Upper lobe of left lung (tissue), 6 donors: ENCODE measurements at regions not wholly inside any gene's neighbourhood (a gene's known extent, or its start where the extent isn't known, plus 50 kb on each side); places are given as distances from the start of the nearest gene placed in this dataset.
A peak's percentile ranks its signal among the peaks of the same experiment; 100 is the strongest.
"Not testable (repeated sequence)": the region's sequence is repeated elsewhere in the genome, so short reads cannot be mapped to it uniquely, and the experiment has no call there.

Experiments used
- ATAC-seq, 2 donors: fragments of 200-7000 bp; cut with Tn5 transposase; one replicate each; pipeline ENCODE4 v1.9.1; 2022; ENCODE audit warnings: mild to moderate bottlenecking in 2 of 2, moderate library complexity in 2 of 2; ENCODE audit not compliant: low FRiP score in 2 of 2
- DNase-seq, 2 donors: peaks; one replicate each; pipeline ENCODE4 v3.0.0-alpha.2; 2019 to 2020
- H3K27ac ChIP-seq, 4 donors: fragments of 200-600 bp; sonication (generic); one replicate each; pipeline ENCODE4 v1.5.1; 2016 to 2019
- H3K27me3 ChIP-seq, 4 donors: fragments of 200-600 bp; sonication (generic); one replicate each; pipeline ENCODE4 v1.5.1; 2017 to 2019
- H3K36me3 ChIP-seq, 4 donors: fragments of 200-600 bp; sonication (generic); one replicate each; pipeline ENCODE4 v1.5.1; 2016 to 2019
- H3K4me1 ChIP-seq, 4 donors: fragments of 200-600 bp; sonication (generic); one replicate each; pipeline ENCODE4 v1.5.1; 2018 to 2019
- H3K4me3 ChIP-seq, 4 donors: fragments of 200-600 bp; sonication (generic); one replicate each; pipeline ENCODE4 v1.5.1; 2017 to 2019; ENCODE audit warnings: mild to moderate bottlenecking in 2 of 4, moderate library complexity in 1 of 4
- H3K9me3 ChIP-seq, 4 donors: fragments of 200-600 bp; sonication (generic); one replicate each; pipeline ENCODE4 v1.5.1; 2018 to 2019
- CTCF ChIP-seq, 6 experiments: fragments of 450-650 bp in 4 of 6; fragments of 200-600 bp in 2 of 6; sonication (generic) in 2 of 6; IDR thresholded peaks; one replicate each; pipeline ENCODE4 v1.5.1; 2016 to 2019; ENCODE audit warnings: antibody characterized with exemption in 6 of 6
- EP300 ChIP-seq, 4 donors: sonication (generic); formaldehyde crosslinking; IDR thresholded peaks; one replicate each; pipeline ENCODE4 v1.5.1; 2017; ENCODE audit warnings: antibody characterized with exemption in 4 of 4, control low read depth in 2 of 4
- POLR2A ChIP-seq, 4 donors: fragments of 450-650 bp; IDR thresholded peaks; one replicate each; pipeline ENCODE4 v1.5.1; 2016 to 2017; ENCODE audit warnings: antibody characterized with exemption in 4 of 4, mild to moderate bottlenecking in 2 of 4
- POLR2AphosphoS5 ChIP-seq, 2 donors: sonication (generic); formaldehyde crosslinking; IDR thresholded peaks; one replicate each; pipeline ENCODE4 v1.5.1; 2017; ENCODE audit warnings: antibody characterized with exemption in 2 of 2
- WGBS, 2 donors: methylation state at CpG; one replicate each; pipeline ENCODE4 v1.1.5; 2017 to 2018; 5-methylcytosine and 5-hydroxymethylcytosine counted together
- donor health status: DM: no; HTN: no; CAD: no; lungs with moderate emphysema.
- donor health status: DM: no; HTN: yes; CAD: no; lungs with severe emphysema.

- Histone ChIP-seq H3K9me3 (peaks cover 0 to 4% (median 0%) of the 10 kb centered on the region in 4 donors), H3K4me1 (no peaks in the 10 kb centered on the region), H3K36me3 (no peaks in the 10 kb centered on the region), H3K27ac (no peak overlapping the region), H3K27me3 (no peaks in the 10 kb centered on the region), H3K4me3 (no peak overlapping the region)
- ATAC-seq = no peak
- DNase-seq = no peak
- TF ChIP-seq POLR2AphosphoS5 (IDR thresholded peaks at IDR 0.05) (no peak), CTCF (IDR thresholded peaks at IDR 0.05) (no peak), POLR2A (IDR thresholded peaks at IDR 0.05) (no peak), EP300 (IDR thresholded peaks at IDR 0.05) (no peak)
- 44 to 59% methylated on average over 4 of the region's 4 CpGs for whole genome bisulfite sequencing, 2 donors
These were observed 385.4 kb upstream of the LRRC3B start for GRCh38 chr3:26237036-26237682.

GRCh38 chr3:26244586-26244985, 378.0 kb upstream of the LRRC3B start:
- 92% methylated on average over 14 of the region's 14 CpGs for whole genome bisulfite sequencing, 2 donors
- not testable (repeated sequence) for H3K27ac ChIP-seq, ATAC-seq, H3K27me3 ChIP-seq, H3K4me3 ChIP-seq, H3K36me3 ChIP-seq, H3K4me1 ChIP-seq, H3K9me3 ChIP-seq
- DNase-seq = peak in 1 of 2 donors; percentile 56

DNA sequence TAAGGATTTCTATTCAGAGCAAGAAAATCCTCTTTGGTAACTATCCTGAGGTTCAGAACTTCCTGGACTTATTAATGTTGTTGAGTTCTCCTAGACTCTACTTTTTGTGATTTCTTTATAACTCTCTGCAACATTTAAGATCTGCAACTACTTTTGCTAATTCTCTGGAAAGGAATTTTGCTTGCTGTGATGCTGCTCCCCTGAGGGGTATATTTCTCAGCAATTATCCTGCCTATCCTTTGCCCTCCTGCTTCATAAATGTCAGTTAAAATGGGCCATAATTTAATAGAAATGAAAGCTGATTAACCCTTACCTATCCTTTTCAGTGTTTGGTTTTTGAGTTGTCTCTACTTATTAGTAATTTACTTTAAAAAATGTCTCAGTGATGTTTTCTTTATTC, 377.3 kb upstream of the LRRC3B start:
- ATAC-seq (no peak), DNase-seq (no peak)
- Histone ChIP-seq H3K4me1 (no peaks in the 10 kb centered on the region), H3K36me3 (no peaks in the 10 kb centered on the region), H3K27me3 (no peaks in the 10 kb centered on the region), H3K9me3 (no peaks in the 10 kb centered on the region), H3K27ac (no peak overlapping the region), H3K4me3 (no peak overlapping the region)
- TF ChIP-seq POLR2A (IDR thresholded peaks at IDR 0.05) (no peak), POLR2AphosphoS5 (IDR thresholded peaks at IDR 0.05) (no peak), EP300 (IDR thresholded peaks at IDR 0.05) (no peak), CTCF (IDR thresholded peaks at IDR 0.05) (no peak)

DNA sequence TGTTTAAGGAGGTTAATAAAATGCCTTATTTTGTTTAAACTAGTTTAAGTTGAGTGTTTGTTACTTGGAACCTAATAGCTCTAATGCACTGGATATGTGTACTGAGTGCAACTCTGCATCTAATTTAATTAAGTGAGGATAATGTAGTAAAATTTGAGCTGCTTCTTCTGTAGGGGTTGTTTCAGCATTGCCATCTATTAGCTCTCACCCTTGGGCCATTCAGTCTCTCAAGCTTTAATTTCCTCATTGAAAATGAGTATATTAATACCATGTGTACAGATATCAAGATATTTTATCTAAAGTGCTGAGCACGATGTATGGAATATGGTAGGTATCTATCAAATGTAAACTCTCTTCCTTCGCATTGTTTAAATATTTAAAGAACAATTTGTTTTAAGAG, 375.7 kb upstream of the LRRC3B start:
- Histone ChIP-seq H3K4me1 (no peaks in the 10 kb centered on the region), H3K27me3 (no peaks in the 10 kb centered on the region)

GRCh38 chr3:26247712-26248111, 374.9 kb upstream of the LRRC3B start:
- H3K36me3 ChIP-seq = no peaks in the 10 kb centered on the region
- 42 to 47% methylated on average over 3 of the region's 3 CpGs for WGBS, 2 donors
- H3K27me3 ChIP-seq = no peaks in the 10 kb centered on the region
- H3K4me1 ChIP-seq = no peaks in the 10 kb centered on the region
- ATAC-seq (peak in 1 of 2 donors; percentile 68), DNase-seq (no peak)
- TF ChIP-seq POLR2A (IDR thresholded peaks at IDR 0.05) = no peak
- TF ChIP-seq POLR2AphosphoS5 (IDR thresholded peaks at IDR 0.05) = no peak
- no peak for TF ChIP-seq EP300 (IDR thresholded peaks at IDR 0.05)
- TF ChIP-seq CTCF (IDR thresholded peaks at IDR 0.05) = no peak
- no peak overlapping the region for H3K4me3 ChIP-seq
- H3K9me3 ChIP-seq = no peaks in the 10 kb centered on the region
- no peak overlapping the region for H3K27ac ChIP-seq

More for the DNA sequence above, 375.7 kb upstream of the LRRC3B start:
- DNase-seq (no peak), ATAC-seq (no peak)
- H3K9me3 ChIP-seq = no peaks in the 10 kb centered on the region
- no peak overlapping the region for H3K4me3 ChIP-seq
- 82 to 84% methylated on average over 2 of the region's 2 CpGs for WGBS, 2 donors
- no peaks in the 10 kb centered on the region for H3K36me3 ChIP-seq
- H3K27ac ChIP-seq = no peak overlapping the region
- TF ChIP-seq EP300 (IDR thresholded peaks at IDR 0.05) (no peak), POLR2AphosphoS5 (IDR thresholded peaks at IDR 0.05) (no peak), POLR2A (IDR thresholded peaks at IDR 0.05) (no peak), CTCF (IDR thresholded peaks at IDR 0.05) (no peak)
